Midbrain (tissue), 1 donor: ENCODE measurements at regions not wholly inside any gene's neighbourhood (a gene's known extent, or its start where the extent isn't known, plus 50 kb on each side); places are given as distances from the start of the nearest gene placed in this dataset.

Source experiments
- DNase-seq: peaks from one replicate; lab custom pipeline; 2025; lab: John Stamatoyannopoulos, UW

DNA sequence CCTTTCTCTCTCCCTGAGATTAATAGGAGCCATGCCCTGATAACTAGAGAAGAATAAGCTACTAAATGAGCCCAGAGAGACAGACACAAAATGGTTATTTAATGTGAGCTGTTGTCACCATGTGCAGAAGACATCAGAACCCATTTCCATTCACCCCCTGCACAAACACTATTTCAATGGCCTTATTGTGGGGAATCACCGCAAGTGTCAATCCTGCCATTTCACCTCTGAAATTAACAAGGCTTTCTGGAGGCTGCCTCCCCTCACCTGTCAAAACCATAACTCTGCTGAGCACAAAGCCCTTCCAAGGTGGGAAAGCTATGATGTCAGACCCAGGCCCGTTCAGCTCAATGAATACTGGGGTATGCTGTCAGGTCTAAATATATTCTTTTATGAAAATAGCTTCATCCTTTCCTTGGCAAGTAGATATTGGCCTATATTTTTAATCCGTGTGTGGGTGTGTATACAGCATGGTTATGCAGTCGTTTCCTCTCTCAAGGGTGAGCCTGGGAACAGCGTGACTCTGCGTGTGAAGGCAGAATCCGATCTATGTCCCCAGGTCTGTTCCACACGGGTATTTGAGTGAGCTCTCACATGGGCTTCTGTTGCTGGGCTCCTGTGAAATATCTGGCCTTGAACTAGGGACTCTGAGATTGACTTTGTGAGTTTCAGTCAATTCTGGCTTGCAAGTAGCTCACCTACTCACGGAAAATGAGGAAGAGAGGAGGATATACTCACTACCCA lies 266.3 kb downstream of the FBXW7 start:
- DNase-seq, result no peak

DNA sequence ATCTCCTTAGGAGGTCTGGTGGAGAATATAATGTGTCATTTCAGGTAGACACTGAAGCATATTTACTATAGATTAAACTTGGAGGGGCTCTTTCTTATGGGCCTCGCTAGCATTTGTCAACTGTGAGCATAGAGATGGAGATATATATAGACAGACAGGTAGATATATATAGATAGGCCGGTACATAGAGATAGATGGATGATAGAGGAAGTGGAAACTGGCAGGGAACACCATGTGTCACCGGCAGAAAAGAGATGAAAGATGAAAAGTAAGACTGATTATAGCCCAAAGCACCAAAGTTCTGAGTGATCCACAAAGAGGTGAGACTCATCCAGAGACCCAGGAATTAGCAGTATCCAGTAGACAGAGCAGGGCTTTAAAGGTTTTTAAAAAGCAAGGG lies 268.1 kb downstream of the FBXW7 start:
- no peak for DNase-seq

DNA sequence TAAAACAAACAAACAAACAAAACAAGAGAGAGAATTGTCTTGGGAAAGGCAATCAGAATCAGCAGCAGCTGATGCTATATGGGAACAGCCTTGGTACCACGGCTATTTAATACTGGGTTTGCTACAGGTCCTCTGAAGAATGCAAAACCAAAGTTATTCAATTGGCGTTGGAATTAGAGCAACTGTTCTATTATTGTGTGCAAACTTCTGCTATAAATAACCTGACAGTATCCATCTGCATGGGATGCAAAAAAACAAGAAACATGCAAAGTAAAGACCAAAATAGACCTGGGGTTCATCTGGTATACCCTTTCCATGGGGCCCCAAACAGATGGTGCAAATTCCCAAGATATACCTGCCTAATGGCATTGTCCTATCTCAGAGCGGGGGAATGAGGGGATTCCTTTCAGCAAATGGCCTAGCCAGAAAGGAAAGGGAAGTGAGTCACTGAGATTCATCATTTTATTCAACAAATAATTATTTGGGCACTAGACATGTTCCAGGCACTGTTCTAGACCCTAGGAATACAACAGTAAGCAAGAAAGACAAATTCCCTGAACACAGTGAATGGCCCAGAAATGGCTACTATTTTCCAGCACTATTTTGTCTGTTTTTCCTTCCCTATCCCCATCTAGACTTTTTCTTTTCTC lies 268.9 kb downstream of the FBXW7 start:
- no peak for DNase-seq

DNA sequence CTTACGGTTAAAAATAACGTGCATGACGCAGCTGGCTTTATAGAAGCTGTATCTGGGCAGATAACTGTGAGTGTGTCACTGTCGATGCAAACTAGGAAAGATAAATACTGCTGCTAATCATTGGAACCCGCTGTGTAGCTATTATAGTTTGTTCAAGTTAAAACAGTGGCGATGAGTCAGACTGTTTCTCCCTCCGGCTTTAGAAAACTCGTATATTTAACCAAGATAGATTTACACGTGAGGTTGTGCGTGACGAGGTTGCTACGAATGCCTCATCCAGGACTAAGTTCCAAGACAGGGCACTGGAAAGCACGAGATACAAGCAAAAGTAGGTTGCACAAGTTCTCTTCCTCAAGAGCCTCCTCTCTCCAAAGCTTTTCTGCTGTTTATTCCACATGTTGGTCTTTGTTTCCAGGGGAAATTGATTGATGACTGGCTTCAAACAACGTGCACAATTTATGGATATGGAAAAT lies 270.7 kb downstream of the FBXW7 start:
- DNase-seq, result no peak

DNA sequence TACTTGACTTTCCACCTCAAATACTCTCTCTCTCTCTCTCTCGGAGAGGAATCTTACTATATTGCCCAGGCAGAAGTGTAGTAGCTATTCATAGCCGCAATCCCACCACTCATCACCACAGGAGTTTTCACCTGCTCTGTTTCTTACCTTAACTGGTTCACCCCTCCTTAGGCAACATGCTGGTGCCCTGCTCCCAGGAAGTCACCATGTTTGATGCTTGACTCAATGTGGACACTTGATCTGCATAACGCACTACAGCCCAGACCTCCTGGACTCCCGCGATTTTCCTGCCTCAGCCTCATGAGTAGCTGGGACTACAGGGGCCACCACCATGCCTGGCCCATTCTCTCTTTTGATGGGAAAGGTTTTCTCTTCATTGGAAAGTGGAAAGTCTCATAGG lies 271.8 kb downstream of the FBXW7 start:
- DNase-seq, result no peak

DNA sequence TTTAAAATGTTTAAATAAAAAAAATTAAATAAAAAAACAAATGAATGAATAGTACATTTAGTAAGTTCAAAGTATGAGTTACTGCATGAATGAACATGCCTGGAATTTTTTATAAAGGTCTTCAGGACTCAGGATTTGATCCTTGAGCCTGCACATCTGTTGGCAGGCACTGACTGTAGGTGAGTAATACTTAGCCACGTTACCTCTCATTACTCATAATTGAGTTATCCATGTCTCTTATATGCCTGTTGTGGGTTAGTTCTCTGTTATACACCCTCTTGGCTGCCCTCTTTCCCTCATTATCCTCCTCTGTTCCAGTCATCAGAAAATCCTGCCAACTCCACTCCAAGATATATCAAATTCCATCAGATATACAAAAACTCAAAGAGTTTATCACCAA lies 276.0 kb downstream of the FBXW7 start:
- no peak for DNase-seq

DNA sequence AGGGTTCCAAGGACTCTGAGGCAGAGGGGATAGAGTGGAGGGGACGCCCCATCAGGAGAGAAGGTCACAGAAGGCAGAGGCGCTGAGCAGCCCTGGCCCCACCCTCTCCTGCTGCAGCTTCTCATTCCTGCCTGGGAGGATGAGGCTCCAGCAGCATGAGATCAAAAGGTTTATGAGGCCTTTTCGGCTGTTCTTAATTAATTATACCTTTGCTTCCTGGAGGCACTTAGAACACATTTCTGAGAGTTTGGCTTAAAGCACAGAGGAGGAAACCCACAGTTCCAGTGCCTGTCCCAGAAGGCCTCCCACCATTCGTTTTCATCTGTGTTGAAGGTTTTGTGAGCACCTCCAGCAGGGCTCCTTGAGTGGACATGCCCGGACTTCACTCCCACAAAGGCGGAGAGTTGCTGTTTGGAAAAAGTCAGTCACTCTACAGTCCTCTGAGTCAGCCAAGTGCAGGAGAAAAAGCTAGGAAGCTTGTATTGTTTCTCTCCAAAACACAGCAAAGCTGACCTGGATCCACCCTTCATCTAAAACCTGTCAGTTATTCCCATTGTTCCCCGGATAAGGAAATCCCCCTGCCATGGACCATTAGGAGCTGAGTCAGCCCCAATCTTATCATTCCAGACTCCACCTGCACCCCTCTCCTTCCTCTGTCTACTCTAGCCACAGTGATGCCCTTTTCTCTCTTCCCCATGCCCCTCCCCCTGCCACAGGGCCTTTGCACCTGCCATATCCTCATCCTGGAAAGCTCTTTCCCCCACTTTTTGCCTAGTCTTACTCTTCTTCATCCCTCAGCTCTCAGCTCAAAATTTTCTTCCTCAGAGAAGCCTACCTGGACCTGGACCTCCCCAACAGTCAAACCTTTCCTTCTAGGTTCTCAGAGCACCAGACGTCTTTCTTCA lies 276.8 kb downstream of the FBXW7 start:
- DNase-seq, result no peak

DNA sequence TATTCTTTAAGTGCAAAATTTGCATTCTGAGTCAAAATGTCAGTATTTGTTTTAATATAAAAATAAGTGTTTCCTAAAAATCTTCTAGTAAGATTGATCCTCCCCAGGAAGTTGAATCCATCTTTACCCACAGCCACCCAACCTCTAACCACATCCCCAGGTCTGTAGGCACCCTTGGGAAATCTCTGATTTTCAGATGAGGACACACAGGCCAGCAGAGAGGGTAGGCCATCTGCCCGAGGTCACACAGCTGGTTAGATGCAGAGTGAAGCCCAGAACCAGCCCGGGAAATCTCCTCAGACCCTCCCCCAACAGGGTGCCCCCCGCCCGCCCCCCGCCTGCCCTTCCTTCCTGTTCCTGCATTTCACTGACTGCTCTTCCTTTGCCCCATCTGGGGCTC lies 277.5 kb downstream of the FBXW7 start:
- no peak for DNase-seq

DNA sequence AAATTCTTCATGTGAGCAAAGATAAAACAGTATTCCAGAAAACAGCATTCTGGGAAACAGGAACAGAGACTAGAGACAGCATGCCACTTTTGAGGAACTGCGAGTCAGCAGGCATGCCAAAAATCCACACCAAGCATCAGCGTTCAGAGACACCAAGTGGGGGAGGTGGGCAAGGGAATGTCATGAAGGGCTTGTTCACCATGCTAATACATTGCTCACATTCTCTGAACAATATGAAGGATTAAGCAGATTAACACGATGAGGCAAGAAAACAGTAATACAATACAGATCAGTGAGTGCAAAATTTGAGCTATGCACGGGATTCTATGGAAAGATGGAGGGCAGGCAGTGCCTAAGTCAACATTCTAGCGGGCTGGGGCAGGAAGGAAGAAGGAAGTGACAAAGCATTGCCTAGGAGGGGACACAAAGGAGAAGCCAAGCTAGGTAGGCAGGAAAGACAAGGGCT lies 278.3 kb downstream of the FBXW7 start:
- DNase-seq, result no peak

DNA sequence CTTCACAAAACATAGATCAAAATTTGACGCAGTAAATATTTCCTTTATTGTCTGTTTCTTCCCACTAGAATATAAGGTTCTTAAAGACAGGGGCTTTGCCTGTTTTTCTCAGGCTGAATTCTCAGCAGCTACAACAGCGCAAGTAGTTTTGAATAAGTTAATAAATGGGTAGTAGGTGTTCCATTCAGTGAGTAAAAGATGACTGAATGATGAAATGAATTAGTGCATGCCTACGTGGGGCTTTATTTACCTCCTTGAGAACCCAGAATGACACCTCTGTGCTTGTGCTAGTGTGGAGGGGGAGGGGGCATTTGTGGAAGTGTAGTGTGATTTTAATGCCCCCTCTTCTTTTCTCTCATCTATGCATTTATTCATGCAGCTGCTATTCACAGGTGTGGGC lies 278.9 kb downstream of the FBXW7 start:
- no peak for DNase-seq

DNA sequence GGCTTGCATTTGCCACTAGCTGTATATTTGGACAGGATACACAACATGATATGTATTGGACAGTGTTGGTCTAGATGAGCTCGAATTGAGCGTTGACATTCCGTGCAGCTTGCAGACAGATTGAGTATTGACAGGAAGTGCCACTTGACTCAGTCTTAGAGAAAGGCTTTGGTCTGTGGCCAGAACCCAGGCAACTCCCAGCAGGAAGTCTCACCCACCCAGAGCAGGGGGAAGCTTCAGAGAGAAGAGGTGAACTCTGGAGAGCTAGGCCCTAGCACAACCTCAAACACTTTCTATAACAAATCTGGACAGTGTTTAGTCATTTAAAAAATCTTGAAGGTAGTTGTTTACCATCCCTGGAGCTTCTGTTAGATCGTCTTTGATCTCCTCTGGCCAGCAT lies 280.5 kb downstream of the FBXW7 start:
- DNase-seq, result no peak

DNA sequence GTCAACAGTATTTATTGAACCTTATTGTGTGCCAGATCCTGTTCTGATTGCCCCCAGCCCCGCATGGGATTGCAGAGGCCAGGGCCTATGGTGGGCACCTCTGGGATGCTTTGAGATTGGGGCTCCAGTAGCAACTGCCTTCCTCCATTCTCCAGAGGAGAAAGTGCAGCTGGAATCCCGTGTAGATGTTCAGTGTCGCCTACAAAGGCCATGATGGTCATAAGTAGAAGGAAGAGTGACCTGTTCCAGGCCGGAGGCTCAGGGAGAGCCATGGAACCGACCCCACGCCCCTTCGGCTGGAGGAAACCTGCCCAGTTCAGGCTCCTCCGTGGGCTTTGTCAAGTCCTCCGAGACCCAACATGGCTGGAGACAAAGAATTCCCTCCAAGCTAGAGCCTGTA lies 287.5 kb downstream of the FBXW7 start:
- no peak for DNase-seq

DNA sequence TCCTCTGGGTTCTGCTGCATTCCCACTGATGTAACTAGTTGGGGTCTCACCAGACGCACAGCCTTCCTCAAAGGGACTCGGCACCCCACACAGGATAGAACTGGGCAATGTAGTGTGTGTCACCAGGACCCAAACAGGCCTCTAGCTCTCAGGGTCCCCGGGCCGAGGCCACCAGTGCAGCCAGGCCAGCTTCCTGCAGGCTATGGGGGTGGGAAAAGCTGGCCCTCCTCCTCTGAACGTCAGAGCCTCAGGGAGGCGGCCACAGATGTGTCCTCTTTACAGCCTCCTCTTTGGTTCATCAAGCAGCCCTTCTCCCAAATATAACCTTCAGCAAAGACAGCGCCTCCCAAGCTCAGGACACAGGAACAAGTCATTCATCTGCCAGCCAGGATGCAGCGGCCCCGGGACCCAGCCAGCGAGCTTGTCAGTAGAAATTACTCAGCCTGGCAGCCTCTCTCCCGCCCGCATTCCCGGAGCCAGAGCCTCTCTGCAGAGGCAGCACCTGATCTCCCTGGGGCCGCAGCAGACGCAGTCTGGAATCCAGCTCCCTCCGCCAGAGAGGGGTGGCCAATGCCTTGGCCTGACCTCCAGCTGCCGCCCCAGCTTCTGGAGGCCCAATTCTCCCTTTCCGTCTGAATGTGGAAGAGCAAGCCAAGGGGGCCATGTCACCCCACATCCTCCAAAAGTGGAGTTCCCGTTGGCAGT lies 288.5 kb downstream of the FBXW7 start:
- no peak for DNase-seq

DNA sequence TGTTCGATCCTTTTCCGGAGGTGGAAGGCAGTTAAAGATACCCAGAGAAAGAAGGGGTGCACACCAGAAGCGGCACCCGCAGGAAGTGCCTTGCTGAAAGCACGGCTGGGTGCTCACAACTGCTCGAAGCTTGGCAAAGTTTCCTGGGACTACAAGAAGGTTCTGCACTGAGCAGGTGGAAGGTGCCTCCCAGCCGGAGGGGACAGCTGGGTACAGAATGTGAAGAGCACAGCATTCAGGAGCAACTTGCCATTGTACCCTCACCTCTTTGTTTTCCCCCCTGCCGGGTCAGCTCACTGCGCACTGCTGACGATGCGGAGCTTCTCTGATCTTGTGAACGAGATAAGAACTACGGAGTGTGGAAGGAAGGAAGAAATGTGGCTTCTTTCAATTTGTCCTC lies 289.2 kb downstream of the FBXW7 start:
- DNase-seq, result no peak

DNA sequence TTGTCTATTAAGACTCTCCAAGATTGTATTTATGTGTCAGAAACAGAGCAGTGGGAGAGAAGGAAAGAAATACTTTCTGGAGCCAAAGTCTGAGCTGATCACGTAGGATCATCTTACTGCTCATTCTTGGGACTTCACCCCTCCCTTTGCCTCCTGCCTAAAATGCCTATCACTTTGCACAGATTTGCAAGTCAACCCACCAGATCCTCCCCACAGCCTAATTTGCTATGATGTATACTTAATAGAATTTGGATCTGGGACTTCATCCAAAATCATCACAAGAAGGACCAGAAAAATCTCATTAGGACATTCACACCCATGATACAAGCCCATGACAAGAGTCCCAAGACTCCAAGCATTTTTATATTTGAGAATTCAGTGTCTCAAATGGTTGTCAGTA lies 290.2 kb downstream of the FBXW7 start:
- no peak for DNase-seq

DNA sequence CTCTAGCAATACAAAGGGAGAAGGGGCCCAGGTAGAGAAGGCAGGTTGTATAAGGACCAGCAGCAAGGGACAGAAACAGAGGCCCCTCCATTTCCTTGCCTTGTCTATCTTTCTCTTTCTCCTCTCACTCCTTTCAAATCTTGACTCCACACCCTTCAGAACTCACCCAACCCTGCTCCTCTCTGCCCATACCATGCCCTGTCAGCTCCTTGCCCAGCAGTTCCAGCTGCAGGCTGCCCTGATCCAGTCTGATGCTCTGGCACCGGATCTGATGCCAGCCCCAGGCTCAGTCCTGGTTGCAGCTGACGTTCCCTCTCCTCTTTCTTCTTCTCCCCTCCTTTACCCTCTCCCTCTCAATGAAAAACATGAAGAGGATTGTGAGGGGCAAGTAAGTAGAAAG lies 291.2 kb downstream of the FBXW7 start:
- DNase-seq, result no peak

DNA sequence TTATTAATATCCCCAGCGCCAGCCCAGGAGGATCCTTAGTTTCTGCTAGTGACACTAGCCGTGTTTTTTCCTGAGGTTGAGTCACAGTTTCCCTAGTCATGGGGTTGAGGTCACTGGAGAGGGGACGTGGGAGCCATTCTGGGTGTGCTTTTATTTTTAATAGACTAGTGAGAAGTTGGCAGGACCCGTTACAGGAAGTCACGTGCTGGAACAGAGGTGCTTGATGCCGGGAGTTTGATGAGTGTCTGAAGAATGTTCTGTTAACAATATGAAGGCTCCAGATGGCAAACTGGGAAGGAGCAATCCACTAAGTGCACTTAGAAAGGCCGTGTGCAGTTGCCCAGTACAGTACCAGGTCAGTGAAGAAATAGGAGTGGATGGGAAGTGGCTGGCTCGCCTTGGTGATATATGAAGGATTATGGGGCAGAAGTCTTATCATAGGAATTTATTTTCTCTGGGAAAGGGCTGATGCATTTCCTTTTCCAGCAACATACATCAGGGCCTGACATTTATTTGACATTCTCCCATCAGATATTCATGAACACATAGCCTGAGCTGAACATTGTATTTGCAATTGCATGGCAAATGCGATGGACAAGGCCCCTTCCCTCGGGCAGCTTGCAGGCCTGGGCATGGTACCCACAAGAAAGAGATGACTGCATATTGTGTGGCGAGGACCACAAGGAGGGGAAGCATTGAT lies 291.8 kb downstream of the FBXW7 start:
- no peak for DNase-seq

DNA sequence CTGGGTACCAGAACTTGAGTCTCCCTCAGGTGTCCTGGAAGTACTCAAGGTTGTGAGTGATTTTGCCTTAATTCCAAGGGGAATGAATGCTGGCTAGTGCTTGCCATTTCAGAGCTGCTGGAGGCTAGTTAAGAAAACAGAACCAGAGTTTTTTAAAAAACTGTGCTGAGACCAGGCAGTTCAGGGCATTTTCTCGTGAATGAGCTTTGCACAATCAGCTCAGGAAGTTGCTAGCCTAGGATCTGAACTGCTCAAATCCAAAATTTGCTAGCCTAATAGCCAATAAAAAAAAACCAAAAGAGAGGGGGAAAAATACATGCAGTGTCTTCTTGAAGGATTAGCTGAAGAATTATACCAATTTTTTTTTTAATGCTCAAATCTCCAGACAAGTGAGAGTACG lies 292.7 kb downstream of the FBXW7 start:
- no peak for DNase-seq

DNA sequence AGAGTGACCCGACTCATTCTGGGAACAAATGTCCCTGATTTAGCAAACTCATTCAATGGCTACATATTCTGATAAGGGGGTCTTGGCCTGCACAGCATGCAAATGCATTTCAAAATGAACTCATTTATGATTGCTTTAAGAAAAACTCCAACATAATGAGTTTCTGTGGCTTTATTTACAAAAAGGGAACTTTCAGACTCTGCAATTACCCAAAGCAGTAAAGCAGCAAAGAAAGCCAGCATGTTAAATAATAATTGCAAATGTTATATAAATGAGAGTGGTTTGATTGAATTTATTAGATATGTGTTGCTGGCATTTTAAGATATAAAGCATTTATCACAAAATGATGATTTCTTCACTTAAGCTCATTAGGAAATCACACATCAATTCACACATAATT lies 295.7 kb downstream of the FBXW7 start:
- DNase-seq, result no peak

DNA sequence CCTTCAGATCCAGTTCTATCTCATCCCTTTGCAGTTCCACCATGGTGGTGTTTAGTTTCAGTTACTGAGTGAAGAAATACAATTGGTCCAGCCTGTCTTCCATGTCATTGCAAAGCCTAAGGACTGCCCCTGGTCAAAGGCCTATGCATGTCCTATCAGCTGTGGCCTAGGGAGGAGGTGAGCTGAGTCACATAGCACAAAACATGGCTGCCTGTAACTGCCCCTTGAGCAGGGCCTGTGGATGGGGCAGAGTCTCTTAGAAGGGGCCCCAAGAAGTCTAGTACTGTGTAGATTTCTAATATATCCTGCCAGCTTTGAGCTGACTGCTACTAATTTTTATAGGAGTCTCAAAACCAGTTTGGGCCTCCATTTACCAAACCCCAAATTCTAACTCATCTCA lies 296.7 kb downstream of the FBXW7 start:
- DNase-seq, result no peak

DNA sequence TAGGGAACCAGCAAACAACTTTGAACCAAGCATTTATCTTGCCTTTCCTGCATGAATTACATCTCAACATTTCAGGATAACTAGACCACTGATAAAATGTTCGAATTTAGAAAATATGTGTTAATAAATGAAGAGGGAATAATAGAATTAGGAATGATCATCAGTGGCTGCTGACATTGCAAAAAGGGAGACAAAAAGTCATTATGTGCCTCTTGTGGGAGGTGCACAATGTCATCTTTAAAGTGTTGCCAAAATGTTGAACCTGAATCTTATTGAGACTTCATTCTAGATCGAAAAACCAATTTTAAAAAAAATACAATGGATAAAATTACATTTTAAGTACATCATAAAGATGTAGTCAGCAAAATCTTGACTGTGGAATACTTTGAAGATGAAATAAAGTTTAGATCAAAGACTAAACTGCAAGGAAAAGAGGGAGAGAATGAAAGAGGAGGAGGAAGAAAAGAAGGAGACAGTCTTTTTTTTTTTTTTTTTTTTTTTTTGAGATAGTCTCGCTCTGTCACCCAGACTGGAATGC lies 299.3 kb downstream of the FBXW7 start:
- DNase-seq, result no peak
